Keratinocyte (primary cell): ENCODE measurements at regions not wholly inside any gene's neighbourhood (a gene's known extent, or its start where the extent isn't known, plus 50 kb on each side); places are given as distances from the start of the nearest gene placed in this dataset.

Experiments used
- CTCF ChIP-seq, 3 experiments: IDR thresholded peaks in 1 of 3; conservative IDR thresholded peaks in 1 of 3; optimal IDR thresholded peaks in 1 of 3; 2 replicates in 2 of 3; 3 replicates in 1 of 3; pipeline versions ENCODE3 to v1.5.1; 2011; ENCODE audit warnings: low read length in 3 of 3, mild to moderate bottlenecking in 3 of 3, moderate library complexity in 2 of 3, control low read depth in 1 of 3, inconsistent platforms in 1 of 3; ENCODE audit not compliant: insufficient read depth in 2 of 3; ENCODE audit errors: extremely low read depth in 1 of 3
- EZH2 ChIP-seq: IDR thresholded peaks from one replicate; pipeline ENCODE4 v1.6.1; 2012; ENCODE audit warnings: inconsistent platforms, mild to moderate bottlenecking, low read length, moderate library complexity

DNA sequence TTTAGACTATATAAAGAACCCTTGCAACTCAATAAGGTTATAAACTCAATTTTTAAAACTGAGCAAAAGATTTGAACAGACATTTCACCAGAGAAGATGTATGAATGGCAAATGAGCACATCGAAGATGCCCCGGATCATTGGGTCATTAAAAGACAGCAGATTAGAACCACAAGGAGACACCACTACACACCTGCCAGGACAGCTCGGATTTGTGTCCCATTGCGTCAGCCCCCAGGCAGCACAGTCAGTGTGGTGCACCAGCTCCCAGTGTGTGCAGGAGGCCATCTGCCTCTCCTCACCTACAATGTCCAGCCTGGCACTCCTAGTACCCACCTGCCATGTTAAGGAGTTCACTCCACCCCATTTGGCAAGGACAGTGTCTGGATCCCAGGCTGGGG, 61.1 kb upstream of the LRP8 start:
- TF ChIP-seq CTCF (optimal IDR thresholded peaks at IDR 0.05 in 1 of 3, IDR thresholded peaks at IDR 0.05 in 1 of 3, conservative IDR thresholded peaks at IDR 0.05 in 1 of 3; ENCODE audit: extremely low read depth in 1 of 3, insufficient read depth in 2 of 3, low read length in 3 of 3) (no peak), EZH2 (no peak)
